Ovary (tissue), 7 donors: ENCODE measurements at regions not wholly inside any gene's neighbourhood (a gene's known extent, or its start where the extent isn't known, plus 50 kb on each side); places are given as distances from the start of the nearest gene placed in this dataset.

Experiments
- DNase-seq, 5 donors: peaks; one replicate each; pipeline ENCODE4 v3.0.0-alpha.2; 2019 to 2020
- H3K27ac ChIP-seq, 2 donors: fragments of 200-600 bp; one replicate each; pipeline versions ENCODE4 v1.5.1 to v1.8.0; 2019 to 2022
- H3K27me3 ChIP-seq: fragments of 200-600 bp; one replicate; pipeline ENCODE4 v1.8.0; 2022
- H3K36me3 ChIP-seq: fragments of 200-600 bp; sonication (generic); one replicate; pipeline ENCODE4 v1.5.1; 2019
- H3K4me1 ChIP-seq: one replicate; pipeline ENCODE4 v1.8.1; 2013; ENCODE audit warnings: mild to moderate bottlenecking, moderate library complexity; ENCODE audit not compliant: insufficient read depth
- H3K4me3 ChIP-seq: fragments of 200-600 bp; sonication (generic); one replicate; pipeline ENCODE4 v1.5.1; 2017
- H3K9me3 ChIP-seq, 2 donors: fragments of 200-600 bp in 1 of 2; sonication (generic) in 1 of 2; one replicate each; pipeline versions ENCODE4 v1.5.1 to v1.8.1; 2013 to 2019; ENCODE audit warnings: mild to moderate bottlenecking in 1 of 2, moderate library complexity in 1 of 2
- CTCF ChIP-seq, 3 donors: fragments of 450-650 bp in 2 of 3; fragments of 200-600 bp in 1 of 3; IDR thresholded peaks; one replicate each; pipeline versions ENCODE4 v1.5.1 to v1.8.0; 2016 to 2022; ENCODE audit warnings: antibody characterized with exemption in 3 of 3, mild to moderate bottlenecking in 1 of 3
- EP300 ChIP-seq: sonication (generic); formaldehyde crosslinking; IDR thresholded peaks from one replicate; pipeline ENCODE4 v1.6.1; 2017; ENCODE audit warnings: antibody characterized with exemption
- POLR2A ChIP-seq: fragments of 450-650 bp; IDR thresholded peaks from one replicate; pipeline ENCODE4 v1.6.1; 2017; ENCODE audit warnings: antibody characterized with exemption, mild to moderate bottlenecking, moderate library complexity
- WGBS, 3 donors: extraction: QIAGEN DNeasy Blood & Tissue Kit in 1 of 3; methylation state at CpG; one replicate each; pipeline versions ENCODE4 v1.1.5 to v1.1.7; 2013 to 2017; 5-methylcytosine and 5-hydroxymethylcytosine counted together
- intact Hi-C, 4 donors: fragments of 100-400 bp; cut with DNase I; formaldehyde crosslinking; loops; one replicate each; pipeline versions ENCODE4 v1.11.0 to v1.15.1; 2022 to 2023
- donor health status: DM: no; HTN: no; CAD: no; lungs with moderate emphysema.
- donor health status: DM: no; HTN: no; CAD: no.
- donor health status: Bipolar disorder and iron deficiency.
- donor health status: DM: no; HTN: no; CAD: no.
- donor health status: DM: yes; HTN: yes; CAD: no.

GRCh38 chr4:79048878-79049277 lies 109.6 kb upstream of the PAQR3 start:
- 61 to 67% (median 66%) methylated on average over 4 of the region's 4 CpGs for WGBS, 3 donors
- TF ChIP-seq EP300, result no peak
- no peak for TF ChIP-seq CTCF (IDR thresholded peaks at IDR 0.05)
- TF ChIP-seq POLR2A, result no peak
- DNase-seq, result no peak
- Histone ChIP-seq H3K27ac (no peak overlapping the region), H3K36me3 (no peaks in the 10 kb centered on the region), H3K4me1 (no peaks in the 10 kb centered on the region), H3K27me3 (no peaks in the 10 kb centered on the region), H3K4me3 (no peak overlapping the region), H3K9me3 (no peaks in the 10 kb centered on the region)
- intact Hi-C loops, result loop anchor here in 2 of 4 donors (10.0 kb wide), 2 partner anchors 1136 to 1166 kb away; no protein-coding TSS in a partner anchor

DNA sequence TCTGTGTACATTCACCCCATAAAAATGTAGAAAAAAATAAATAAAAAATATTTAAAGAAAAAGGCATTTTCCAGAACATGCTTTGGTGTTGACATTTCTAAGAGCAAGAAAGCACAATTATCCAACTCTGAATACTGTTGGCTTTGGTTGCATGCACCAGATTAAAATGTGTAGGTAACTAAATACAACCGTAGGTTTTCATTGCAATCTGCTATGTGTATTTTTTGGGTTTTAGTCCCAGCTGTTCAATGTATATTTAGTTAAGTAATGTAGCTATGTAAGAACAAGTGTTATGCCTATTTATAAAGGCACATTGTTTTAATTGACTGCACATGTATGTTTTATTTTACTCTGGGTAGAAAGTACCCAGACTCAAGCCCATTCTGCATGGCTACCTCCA lies 108.1 kb upstream of the PAQR3 start:
- Histone ChIP-seq H3K4me3 (no peak overlapping the region), H3K36me3 (no peaks in the 10 kb centered on the region), H3K27ac (no peak overlapping the region), H3K4me1 (no peaks in the 10 kb centered on the region), H3K27me3 (no peaks in the 10 kb centered on the region), H3K9me3 (no peaks in the 10 kb centered on the region)
- intact Hi-C loops, result loop anchor here in 2 of 4 donors (10.0 kb wide), 2 partner anchors 1137 to 1167 kb away; no protein-coding TSS in a partner anchor
- DNase-seq, result no peak
- TF ChIP-seq POLR2A (no peak), CTCF (IDR thresholded peaks at IDR 0.05) (no peak), EP300 (no peak)
- 79 to 88% (median 87%) methylated on average over 1 of the region's 1 CpG for WGBS, 3 donors

- no peak overlapping the region for H3K4me3 ChIP-seq
- H3K36me3 ChIP-seq, result no peaks in the 10 kb centered on the region
- H3K9me3 ChIP-seq, result no peaks in the 10 kb centered on the region
- intact Hi-C loops, result loop anchor here in 2 of 4 donors (10.0 kb wide), 2 partner anchors 1139 to 1169 kb away; no protein-coding TSS in a partner anchor
- TF ChIP-seq CTCF (IDR thresholded peaks at IDR 0.05) (no peak), EP300 (no peak), POLR2A (no peak)
- no peak for DNase-seq
- no peaks in the 10 kb centered on the region for H3K27me3 ChIP-seq
- H3K27ac ChIP-seq, result no peak overlapping the region
- 45 to 63% (median 61%) methylated on average over 4 of the region's 4 CpGs for WGBS, 3 donors
- no peaks in the 10 kb centered on the region for H3K4me1 ChIP-seq
These were observed 106.9 kb upstream of the PAQR3 start for GRCh38 chr4:79046016-79046592.

GRCh38 chr4:79044141-79044659 lies 105.0 kb upstream of the PAQR3 start:
- intact Hi-C loops, result loop anchor here in 2 of 4 donors (10.0 kb wide), 2 partner anchors 1141 to 1171 kb away; no protein-coding TSS in a partner anchor
- H3K4me3 ChIP-seq, result no peak overlapping the region
- 68 to 80% (median 77%) methylated on average over 2 of the region's 2 CpGs for WGBS, 3 donors
- no peaks in the 10 kb centered on the region for H3K9me3 ChIP-seq
- H3K27ac ChIP-seq, result no peak overlapping the region
- H3K27me3 ChIP-seq, result no peaks in the 10 kb centered on the region
- no peak for DNase-seq
- no peak for TF ChIP-seq EP300
- no peak for TF ChIP-seq POLR2A
- TF ChIP-seq CTCF (IDR thresholded peaks at IDR 0.05), result no peak
- no peaks in the 10 kb centered on the region for H3K36me3 ChIP-seq
- no peaks in the 10 kb centered on the region for H3K4me1 ChIP-seq
